ENCODE measurements at regions not wholly inside any gene's neighbourhood (a gene's known extent, or its start where the extent isn't known, plus 50 kb on each side); places are given as distances from the start of the nearest gene placed in this dataset.
"Not testable (repeated sequence)": the region's sequence is repeated elsewhere in the genome, so short reads cannot be mapped to it uniquely, and the experiment has no call there.

- H2AFZ ChIP-seq (ENCODE audit: insufficient read depth, low read depth, low read length, poor library complexity, severe bottlenecking): no peak overlapping the region
- DNase-seq: no peak
- POLR2A ChIA-PET: no interaction called here
- H3K4me3 Mint-ChIP-seq: no peak overlapping the region
- peaks cover 5% of the 10 kb centered on the region for H3K9me3 Mint-ChIP-seq (ENCODE audit: insufficient read depth)
- no peaks in the 10 kb centered on the region for H3K36me3 ChIP-seq (replicated peaks in 1 of 2; ENCODE audit: control extremely low read depth in 1 of 2, control insufficient read depth in 1 of 2, extremely low read depth in 1 of 2, insufficient read depth in 2 of 2, low read length in 1 of 2)
- CTCF ChIA-PET: interaction anchor here (1.0 kb wide), 1 partner anchor 9 kb away, joined by 4 read pairs; no protein-coding TSS in a partner anchor
- no peaks in the 10 kb centered on the region for H3K4me1 ChIP-seq (ENCODE audit: control insufficient read depth in 2 of 2, insufficient read depth in 2 of 2, low read length in 2 of 2)
- intact Hi-C loops (cut with micrococcal nuclease): no loop called here
- H3K9ac ChIP-seq (ENCODE audit: low read length): no peak overlapping the region
- no peaks in the 10 kb centered on the region for H3K4me1 Mint-ChIP-seq
- peaks cover 1 to 11% (median 5%) of the 10 kb centered on the region in 3 donors for H3K9me3 ChIP-seq (ENCODE audit: control extremely low read depth in 1 of 3, control insufficient read depth in 2 of 3, insufficient read depth in 1 of 3, low read length in 2 of 3)
- no peak overlapping the region for H3K27ac ChIP-seq (ENCODE audit: low read length in 2 of 2)
- no peaks in the 10 kb centered on the region for H3K27me3 ChIP-seq (replicated peaks in 1 of 4; ENCODE audit: control extremely low read depth in 1 of 4, control insufficient read depth in 3 of 4, insufficient read depth in 4 of 4, low read length in 3 of 4)
- no peak overlapping the region for H3K4me3 ChIP-seq (ENCODE audit: control extremely low read depth in 1 of 5, extremely low read depth in 1 of 5, insufficient read depth in 1 of 5, low read depth in 2 of 5, low read length in 4 of 5)
- no peak overlapping the region for H3K4me2 ChIP-seq (replicated peaks; ENCODE audit: low read depth, low read length, poor library complexity, severe bottlenecking)
- no peak overlapping the region for H3K27ac Mint-ChIP-seq
- no peaks in the 10 kb centered on the region for H4K20me1 ChIP-seq (ENCODE audit: control insufficient read depth, insufficient read depth, low read length, poor library complexity, severe bottlenecking)
- WGBS (ENCODE audit: insufficient coverage): 80% methylated on average over 1 of the region's 2 CpGs
- TF ChIP-seq, protein P1, sequence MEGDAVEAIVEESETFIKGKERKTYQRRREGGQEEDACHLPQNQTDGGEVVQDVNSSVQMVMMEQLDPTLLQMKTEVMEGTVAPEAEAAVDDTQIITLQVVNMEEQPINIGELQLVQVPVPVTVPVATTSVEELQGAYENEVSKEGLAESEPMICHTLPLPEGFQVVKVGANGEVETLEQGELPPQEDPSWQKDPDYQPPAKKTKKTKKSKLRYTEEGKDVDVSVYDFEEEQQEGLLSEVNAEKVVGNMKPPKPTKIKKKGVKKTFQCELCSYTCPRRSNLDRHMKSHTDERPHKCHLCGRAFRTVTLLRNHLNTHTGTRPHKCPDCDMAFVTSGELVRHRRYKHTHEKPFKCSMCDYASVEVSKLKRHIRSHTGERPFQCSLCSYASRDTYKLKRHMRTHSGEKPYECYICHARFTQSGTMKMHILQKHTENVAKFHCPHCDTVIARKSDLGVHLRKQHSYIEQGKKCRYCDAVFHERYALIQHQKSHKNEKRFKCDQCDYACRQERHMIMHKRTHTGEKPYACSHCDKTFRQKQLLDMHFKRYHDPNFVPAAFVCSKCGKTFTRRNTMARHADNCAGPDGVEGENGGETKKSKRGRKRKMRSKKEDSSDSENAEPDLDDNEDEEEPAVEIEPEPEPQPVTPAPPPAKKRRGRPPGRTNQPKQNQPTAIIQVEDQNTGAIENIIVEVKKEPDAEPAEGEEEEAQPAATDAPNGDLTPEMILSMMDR (IDR thresholded peaks at IDR 0.05): no peak
- TF ChIP-seq EZH2 (IDR thresholded peaks at IDR 0.05; ENCODE audit: borderline replicate concordance, insufficient read depth, low read depth, low read length, poor library complexity, severe bottlenecking): no peak
- no peaks in the 10 kb centered on the region for H3K79me2 ChIP-seq (ENCODE audit: control insufficient read depth, insufficient read depth, low read length)
- ATAC-seq (ENCODE audit: low read depth): no peak
- no peaks in the 10 kb centered on the region for H3K27me3 Mint-ChIP-seq
These were observed 245.5 kb upstream of the DDHD1 start for GRCh38 chr14:53398616-53399015.

DNA sequence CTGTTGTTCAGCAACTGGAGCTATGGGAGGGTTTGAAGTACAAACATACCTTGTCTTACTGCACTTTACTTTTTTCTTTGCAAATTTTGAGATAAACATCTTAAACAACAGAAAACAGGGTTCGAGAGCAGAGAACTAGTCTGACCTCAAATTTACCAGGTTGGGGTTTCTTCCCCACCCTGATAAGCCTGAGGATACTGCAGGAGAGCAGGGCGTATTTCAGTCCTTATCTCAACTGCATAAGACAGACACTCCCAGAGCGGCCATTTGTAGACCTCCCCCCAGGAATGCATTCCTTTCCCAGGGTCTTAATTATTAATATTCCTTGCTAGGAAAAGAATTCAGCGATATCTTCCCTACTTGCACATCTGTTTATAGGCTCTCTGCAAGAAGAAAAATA lies 242.1 kb upstream of the DDHD1 start:
- ATAC-seq (ENCODE audit: low read depth); H3K9me3 Mint-ChIP-seq (ENCODE audit: insufficient read depth); H3K27ac Mint-ChIP-seq; H4K20me1 ChIP-seq (ENCODE audit: control insufficient read depth, insufficient read depth, low read length, poor library complexity, severe bottlenecking); H3K27me3 ChIP-seq (replicated peaks in 1 of 4; ENCODE audit: control extremely low read depth in 1 of 4, control insufficient read depth in 3 of 4, insufficient read depth in 4 of 4, low read length in 3 of 4); H3K4me1 Mint-ChIP-seq; DNase-seq; H3K4me2 ChIP-seq (replicated peaks; ENCODE audit: low read depth, low read length, poor library complexity, severe bottlenecking); H3K79me2 ChIP-seq (ENCODE audit: control insufficient read depth, insufficient read depth, low read length); H3K9ac ChIP-seq (ENCODE audit: low read length); POLR2A ChIA-PET; H2AFZ ChIP-seq (ENCODE audit: insufficient read depth, low read depth, low read length, poor library complexity, severe bottlenecking); CTCF ChIA-PET; H3K4me3 Mint-ChIP-seq; H3K4me1 ChIP-seq (ENCODE audit: control insufficient read depth in 2 of 2, insufficient read depth in 2 of 2, low read length in 2 of 2); H3K4me3 ChIP-seq (ENCODE audit: control extremely low read depth in 1 of 5, extremely low read depth in 1 of 5, insufficient read depth in 1 of 5, low read depth in 2 of 5, low read length in 4 of 5); H3K27me3 Mint-ChIP-seq; H3K27ac ChIP-seq (ENCODE audit: low read length in 2 of 2); H3K36me3 ChIP-seq (replicated peaks in 1 of 2; ENCODE audit: control extremely low read depth in 1 of 2, control insufficient read depth in 1 of 2, extremely low read depth in 1 of 2, insufficient read depth in 2 of 2, low read length in 1 of 2); intact Hi-C loops (cut with micrococcal nuclease): not testable (repeated sequence)
- peaks cover 1 to 11% (median 5%) of the 10 kb centered on the region in 3 donors for H3K9me3 ChIP-seq (ENCODE audit: control extremely low read depth in 1 of 3, control insufficient read depth in 2 of 3, insufficient read depth in 1 of 3, low read length in 2 of 3)
- 71% methylated on average over 1 of the region's 4 CpGs for WGBS (ENCODE audit: insufficient coverage)

All from B cell (primary cell).